ENCODE measurements at regions not wholly inside any gene's neighbourhood (a gene's known extent, or its start where the extent isn't known, plus 50 kb on each side); places are given as distances from the start of the nearest gene placed in this dataset.
"Not testable (repeated sequence)": the region's sequence is repeated elsewhere in the genome, so short reads cannot be mapped to it uniquely, and the experiment has no call there.

DNA sequence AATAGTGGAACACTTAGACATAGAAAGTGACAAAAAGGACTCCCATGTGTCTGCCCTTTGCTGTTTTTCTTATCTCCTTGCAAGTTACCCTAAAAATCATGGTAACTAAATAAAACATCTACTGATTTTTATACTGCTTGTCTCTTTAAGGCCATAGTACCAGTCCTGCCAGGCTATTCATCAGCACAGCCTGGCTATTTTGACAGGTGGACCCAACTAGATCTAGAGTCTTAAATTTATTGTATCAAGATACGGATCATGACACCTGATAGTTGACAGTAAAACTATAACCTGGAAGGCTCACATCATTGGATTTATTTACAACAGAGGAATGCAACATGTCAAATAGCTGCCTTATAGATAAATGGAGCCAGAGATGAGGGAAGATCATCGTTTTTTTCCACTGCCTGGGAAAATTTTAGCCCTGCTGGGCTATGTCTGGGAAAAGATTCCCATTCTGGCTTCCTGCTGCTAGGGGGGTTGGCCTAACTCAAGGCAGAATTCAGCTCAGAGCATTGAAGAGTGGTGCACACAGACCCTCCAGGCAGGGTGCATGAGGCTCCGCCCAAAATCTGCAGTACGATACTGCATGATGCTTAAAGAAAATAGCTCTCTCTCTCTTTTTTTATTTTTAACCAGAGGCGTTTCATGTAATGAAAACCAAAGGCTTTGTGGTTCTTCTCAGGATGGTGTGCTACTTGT, 292.0 kb upstream of the FZD8 start:
- ATAC-seq (no peak), DNase-seq (ENCODE audit: low spot score) (no peak)
- intact Hi-C loops (cut with DNase I): no loop called here

DNA sequence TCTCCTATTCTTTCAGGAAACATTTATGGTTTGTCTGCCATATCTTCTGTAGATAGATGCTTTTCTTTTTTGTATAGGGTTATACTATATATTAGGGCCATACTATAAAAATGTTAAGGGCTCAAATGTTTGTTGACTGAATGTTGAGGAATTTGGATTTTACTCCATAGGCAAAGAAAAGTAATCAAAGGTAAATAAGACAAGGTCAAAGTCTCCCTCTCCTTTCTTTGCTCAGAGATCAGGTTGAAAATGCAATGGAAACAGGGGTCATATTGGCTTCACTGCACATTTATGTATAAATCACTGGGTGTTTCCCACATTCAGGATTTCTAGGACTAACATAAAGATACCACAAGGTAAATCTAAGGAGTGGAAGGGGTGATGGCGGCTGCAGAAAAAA, 291.4 kb upstream of the FZD8 start:
- intact Hi-C loops (cut with DNase I): no loop called here
- DNase-seq (ENCODE audit: low spot score) (no peak), ATAC-seq (no peak)

DNA sequence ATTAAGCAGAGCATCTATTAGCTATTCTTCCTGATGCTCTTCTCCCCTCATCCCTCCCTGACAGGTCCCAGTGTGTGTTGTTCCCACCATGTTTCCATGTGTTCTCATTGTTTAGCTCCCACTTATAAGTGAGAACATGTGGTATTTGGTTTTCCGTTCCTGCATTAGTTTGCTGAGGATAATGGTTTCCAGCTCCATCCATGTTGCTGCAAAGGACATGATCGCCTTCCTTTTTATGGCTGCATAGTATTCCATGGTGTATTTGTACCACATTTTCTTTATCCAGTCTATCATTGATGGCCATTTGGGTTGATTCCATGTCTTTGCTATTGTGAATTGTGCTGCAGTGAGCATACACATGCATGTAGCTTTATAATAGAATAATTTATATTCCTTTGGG, 287.9 kb upstream of the FZD8 start:
- intact Hi-C loops (cut with DNase I); ATAC-seq; DNase-seq (ENCODE audit: low spot score): not testable (repeated sequence)

DNA sequence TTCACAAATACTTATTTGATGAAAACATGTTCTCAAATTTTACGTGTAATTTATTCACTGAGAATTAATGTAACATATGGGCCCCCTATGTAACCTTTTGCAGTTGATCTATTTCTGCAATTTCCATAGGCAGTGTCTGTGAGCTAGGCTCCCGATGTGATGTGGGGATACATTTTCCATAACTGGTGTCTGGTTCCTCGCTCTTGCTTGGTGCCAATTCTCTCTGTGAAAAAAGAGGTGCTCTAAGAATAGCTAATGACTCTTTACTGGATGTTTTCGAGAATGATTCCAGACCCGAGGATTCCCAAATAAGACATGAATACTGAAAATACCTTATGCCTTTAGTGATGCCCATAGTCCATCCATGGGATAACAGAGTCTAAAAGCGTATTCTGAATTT, 286.7 kb upstream of the FZD8 start:
- DNase-seq (ENCODE audit: low spot score) (no peak), ATAC-seq (no peak)
- intact Hi-C loops (cut with DNase I): no loop called here

DNA sequence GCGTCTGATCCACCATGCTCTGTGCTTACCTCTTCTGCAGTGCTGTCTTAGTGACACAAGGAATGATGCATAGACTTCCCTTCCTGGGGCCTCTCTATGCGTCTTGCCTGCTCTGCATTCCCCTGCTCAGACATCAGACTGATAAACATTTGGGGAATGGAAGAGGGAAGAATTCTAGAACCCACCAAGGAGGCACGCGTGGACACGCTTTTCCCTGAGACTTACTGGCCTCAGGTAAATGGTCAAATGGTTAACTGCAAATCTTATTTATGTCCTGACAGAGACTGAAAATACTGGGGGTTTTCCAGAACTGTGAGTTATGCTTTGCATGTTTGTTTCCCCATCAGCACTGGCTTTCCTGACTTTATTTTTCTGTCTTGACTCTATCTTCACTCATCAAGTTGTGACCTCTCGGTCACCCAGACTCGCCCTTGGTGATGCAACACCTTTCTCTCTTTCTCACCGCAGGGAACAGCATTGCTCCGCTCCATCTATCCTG, 285.9 kb upstream of the FZD8 start:
- DNase-seq (ENCODE audit: low spot score) (no peak), ATAC-seq (no peak)
- intact Hi-C loops (cut with DNase I): no loop called here

DNA sequence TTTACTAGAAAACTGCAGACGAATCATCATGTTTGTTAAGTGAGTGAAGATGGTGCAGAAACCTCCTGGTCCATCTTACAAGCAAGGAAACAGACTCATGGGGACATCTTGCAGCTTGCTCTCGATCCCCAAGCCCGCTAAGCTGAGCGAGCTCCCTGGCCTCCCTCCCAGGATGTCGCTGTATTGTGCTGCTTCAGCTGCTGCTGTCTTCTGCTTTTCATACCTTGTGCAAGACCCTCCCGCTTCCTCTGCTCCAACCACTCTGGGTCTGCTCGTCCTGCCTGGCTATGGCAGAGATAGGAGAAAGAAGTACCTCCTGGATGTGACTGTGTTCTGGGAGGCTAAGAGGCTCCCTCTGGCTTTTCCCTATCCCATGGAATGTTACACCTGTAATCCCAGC, 285.2 kb upstream of the FZD8 start:
- ATAC-seq: no peak
- intact Hi-C loops (cut with DNase I): no loop called here
- no peak for DNase-seq (ENCODE audit: low spot score)

DNA sequence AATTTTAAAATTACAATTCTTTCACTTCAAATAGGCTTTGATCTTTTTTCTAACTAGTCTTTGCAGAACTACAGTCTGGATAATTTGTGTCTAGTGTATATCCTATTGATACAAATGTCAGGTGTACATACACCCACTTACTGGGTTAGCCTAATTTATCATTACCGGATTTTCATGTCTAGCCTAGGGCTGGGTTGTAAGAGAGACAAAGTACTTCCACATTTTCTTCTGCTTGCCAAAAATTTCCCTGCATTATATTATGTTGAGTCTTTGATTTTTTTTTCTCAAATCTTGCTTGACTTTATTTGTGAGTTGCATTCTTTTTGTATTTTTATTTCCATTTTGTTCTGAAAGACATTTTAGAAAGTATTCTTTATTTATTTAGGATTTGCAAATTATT, 284.8 kb upstream of the FZD8 start:
- intact Hi-C loops (cut with DNase I): no loop called here
- DNase-seq (ENCODE audit: low spot score) (no peak), ATAC-seq (no peak)

DNA sequence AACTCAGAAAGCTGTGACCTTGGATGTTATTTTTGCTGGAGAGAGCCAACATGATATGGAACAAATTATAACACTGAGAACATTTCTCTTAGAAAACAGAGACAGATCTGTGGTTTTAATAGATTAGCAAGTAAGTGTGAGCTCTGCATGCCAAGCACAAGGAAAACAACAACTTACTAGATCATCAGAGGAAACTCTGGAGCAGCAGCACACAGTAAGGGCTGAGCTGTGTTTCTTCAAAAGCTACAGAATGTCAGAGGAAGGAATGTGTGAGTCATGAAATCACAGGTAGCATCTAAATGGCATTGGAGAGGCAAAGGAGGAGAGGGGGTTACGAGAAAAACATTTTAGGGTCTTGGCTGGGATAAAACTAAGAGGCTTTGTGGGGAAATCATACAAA, 283.4 kb upstream of the FZD8 start:
- ATAC-seq (peak; percentile 36), DNase-seq (ENCODE audit: low spot score) (no peak)
- intact Hi-C loops (cut with DNase I): no loop called here

DNA sequence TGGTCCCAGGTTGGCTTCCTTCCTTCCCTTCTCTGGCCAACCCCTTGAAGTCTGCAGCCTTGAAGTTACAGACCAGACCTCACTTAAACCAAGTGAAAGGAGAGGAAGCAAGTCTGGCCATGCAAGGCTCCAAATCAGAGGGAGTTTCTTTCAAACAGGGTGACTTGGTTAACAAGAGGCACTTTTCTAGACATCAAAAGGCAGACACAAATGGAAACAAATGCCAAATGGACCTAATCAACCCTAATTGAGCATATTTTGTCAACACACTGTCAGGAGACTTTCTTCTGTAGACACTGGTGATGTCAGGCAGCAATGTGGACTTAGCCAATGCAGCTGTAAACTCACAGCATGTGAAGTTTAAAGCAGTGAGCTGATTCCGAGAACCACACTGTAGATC, 282.7 kb upstream of the FZD8 start:
- ATAC-seq (no peak), DNase-seq (ENCODE audit: low spot score) (no peak)
- intact Hi-C loops (cut with DNase I): no loop called here

DNA sequence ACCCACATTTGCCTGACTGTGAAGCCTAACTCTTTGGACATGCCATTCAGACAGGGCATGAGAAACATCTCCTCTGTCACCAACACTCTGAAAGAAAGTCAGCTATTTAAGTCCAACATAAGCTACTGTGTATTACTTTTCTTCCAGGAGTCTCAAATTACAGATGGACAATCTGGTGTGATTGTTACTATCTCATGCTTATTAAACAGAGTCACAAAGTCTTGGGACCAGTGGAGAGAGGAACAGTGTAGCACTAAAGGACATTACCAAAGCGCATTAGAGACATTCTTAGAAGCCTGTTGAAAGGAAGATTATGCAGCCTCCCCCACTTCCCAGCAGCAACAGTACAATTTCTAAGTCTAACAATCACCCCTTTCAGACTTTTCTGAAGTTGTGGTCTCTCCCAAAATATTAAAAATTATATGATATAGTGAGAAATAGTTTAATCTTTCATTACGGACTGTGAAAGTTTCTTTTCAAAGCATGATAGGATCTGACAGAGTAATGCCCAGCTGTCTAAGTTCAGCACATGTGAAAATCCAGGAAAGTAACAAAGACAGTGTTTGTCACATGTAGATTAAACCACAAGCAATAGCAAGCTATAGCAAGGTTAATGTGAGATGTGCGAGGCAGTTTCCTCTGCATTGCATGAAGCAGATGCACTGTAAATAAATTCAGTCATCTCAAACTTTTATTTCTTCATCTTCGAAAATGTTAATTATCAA, 280.9 kb upstream of the FZD8 start:
- DNase-seq (ENCODE audit: low spot score): no peak
- no peak for ATAC-seq
- intact Hi-C loops (cut with DNase I): no loop called here

DNA sequence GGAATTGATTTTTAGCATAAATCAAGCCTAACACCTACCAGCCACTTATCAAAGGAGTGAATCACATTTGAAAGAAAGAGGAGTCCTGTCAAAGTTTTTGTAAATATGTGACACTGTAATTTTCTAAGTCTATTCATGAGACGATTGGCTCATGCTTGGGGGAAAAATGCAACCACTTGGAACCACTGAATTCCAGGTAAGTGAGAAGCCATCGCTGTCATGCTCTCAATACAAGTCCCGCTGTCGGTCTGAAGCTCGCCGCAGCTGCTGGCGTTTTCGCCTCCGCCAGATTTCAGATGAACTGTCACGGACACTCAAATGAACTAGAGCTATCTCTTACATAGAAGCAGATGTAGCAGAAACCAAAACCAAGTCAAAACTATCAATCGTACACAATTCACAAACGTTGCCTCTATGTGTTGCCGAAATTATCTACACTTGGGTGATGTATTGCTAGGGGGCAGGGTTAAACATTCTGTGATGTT, 279.8 kb upstream of the FZD8 start:
- intact Hi-C loops (cut with DNase I): no loop called here
- DNase-seq (ENCODE audit: low spot score): no peak
- no peak for ATAC-seq

DNA sequence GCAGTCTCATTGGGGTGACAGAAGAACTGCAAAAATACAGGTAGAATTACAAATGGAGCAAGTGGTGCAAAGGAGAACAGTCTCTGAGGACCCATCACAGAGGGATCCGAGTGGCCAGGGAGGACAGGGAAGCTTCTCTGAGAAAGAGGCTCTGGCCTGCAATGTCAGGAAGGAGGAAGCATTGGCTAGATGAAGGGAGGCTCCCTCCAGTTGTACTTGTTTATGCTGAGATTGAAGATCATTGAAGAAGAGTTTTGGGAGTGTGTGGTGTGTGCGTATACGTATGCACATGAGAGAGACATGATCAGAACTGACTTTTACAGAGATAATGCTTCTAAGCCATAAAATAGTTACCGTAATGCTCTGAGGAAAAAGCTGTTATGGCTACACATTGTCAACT, 274.7 kb upstream of the FZD8 start:
- DNase-seq (ENCODE audit: low spot score): no peak
- ATAC-seq: peak; percentile 38
- intact Hi-C loops (cut with DNase I): no loop called here

DNA sequence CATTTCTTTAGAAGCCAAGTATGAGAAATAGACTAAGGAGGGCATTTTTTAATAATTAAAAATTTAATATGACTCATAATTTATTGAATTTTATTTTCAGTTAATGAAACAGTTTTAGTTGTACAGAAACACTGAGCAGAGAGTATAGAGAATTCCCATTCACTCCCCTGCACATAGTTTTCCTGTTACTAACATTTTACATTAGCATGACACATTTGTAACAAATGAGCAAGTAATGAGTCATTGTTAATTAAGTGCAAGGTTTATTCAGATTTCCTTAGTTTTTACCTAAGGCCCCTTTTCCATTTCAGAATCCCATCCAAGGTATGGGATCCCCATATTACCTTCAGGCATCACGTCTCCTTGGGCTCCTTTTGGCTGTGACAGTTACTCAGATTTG, 271.5 kb upstream of the FZD8 start:
- ATAC-seq (no peak), DNase-seq (ENCODE audit: low spot score) (no peak)
- intact Hi-C loops (cut with DNase I): no loop called here

DNA sequence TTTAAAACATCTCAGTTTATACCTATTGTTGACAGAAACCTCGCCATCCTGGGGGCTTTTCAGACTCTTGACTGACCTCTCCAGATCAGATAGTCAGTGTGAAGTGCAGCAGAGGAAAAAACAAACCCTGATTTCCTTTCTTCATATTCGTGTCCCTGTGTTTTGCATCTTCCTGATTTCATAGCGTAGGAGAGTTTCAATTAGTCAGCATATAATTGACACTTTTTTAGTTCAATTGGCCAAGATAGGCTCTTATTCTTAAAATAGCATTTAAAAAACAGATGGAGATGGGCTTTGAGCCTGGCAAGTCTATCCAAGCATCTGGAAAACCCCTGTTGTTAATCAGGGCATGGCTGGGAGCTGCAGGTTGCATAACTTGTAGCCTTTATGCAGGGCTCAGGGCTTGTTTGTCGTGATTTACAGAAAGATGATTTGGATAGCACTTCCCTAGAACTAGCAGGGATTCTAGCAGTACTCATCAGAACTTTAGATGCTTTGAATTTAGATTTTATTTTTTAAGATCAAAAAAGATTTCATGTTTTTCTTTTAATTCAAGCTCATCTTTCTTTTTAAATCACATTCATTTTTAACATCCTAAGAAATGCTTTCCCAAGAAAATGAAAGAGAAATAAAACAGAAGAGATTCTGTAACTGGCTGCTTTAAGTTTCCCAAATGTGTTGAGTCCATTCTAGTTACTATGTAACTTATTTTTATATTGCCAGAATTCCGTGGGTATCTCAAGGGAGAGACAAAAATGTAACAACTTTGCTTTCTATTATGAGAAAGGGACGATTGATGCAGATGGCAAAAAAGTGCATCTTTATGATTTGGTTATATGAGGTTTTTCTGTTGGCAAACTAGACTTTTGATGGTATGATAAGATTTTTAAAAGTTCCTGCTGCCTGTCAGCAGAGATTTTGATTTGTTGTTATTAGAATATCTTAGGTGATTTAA, 270.8 kb upstream of the FZD8 start:
- intact Hi-C loops (cut with DNase I): no loop called here
- DNase-seq (ENCODE audit: low spot score): no peak
- ATAC-seq: peak; percentile 68

DNA sequence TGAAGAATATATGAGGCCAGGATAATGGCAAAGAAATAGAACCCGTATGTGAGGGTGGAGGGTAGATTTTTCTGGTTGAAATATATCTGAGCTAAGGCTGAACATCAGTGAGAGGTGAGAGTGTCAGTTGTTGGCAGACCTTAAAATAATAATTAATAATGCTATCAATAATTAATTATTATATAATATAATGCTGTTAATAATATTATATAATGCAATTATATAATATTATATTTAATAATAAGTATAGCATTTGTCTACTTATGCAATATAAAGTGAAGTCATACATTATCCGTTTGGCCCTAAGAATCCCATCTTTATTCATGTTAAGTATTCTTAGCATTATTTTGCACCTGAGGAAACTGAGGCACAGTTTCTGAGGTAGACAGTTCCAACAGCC, 269.9 kb upstream of the FZD8 start:
- DNase-seq (ENCODE audit: low spot score): no peak
- intact Hi-C loops (cut with DNase I): no loop called here
- no peak for ATAC-seq

DNA sequence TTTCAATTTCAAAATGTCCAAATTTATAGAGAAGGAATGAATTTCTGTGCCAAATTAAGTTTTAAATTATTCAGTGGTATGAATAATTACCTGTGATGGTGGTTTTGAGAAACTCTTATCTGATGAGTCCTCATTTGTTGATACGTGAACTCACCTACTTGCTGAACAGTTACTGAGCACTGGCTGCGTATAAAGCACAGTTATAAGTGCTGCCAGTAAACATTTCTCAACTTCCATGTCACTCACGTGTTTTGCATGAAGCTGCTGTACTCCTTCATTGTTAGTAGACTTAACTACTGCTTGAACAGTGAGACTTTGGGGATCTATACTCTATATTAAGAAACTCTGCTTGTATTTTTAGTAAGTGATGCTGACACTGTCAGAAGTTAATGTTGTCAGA, 269.1 kb upstream of the FZD8 start:
- no peak for DNase-seq (ENCODE audit: low spot score)
- intact Hi-C loops (cut with DNase I): no loop called here
- ATAC-seq: no peak

DNA sequence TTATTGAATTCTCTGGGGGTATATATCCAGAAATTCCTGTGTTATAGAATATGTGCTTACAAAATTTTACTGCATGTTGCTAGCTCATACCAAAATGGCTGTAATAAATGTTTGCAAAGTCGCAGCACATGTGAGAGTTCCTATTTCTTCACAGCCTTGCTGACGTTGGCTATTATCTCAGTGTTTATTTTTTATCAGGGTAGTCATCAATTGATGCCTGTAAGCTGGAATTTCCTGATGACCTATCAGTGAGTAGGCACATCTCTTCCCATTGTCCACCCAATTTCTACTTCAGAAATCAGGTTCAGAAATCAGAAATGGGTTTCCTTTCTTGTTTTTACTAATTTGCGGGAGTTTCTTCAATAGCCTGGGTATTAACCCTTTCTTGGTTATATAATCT, 268.1 kb upstream of the FZD8 start:
- intact Hi-C loops (cut with DNase I): no loop called here
- ATAC-seq (no peak), DNase-seq (ENCODE audit: low spot score) (no peak)

DNA sequence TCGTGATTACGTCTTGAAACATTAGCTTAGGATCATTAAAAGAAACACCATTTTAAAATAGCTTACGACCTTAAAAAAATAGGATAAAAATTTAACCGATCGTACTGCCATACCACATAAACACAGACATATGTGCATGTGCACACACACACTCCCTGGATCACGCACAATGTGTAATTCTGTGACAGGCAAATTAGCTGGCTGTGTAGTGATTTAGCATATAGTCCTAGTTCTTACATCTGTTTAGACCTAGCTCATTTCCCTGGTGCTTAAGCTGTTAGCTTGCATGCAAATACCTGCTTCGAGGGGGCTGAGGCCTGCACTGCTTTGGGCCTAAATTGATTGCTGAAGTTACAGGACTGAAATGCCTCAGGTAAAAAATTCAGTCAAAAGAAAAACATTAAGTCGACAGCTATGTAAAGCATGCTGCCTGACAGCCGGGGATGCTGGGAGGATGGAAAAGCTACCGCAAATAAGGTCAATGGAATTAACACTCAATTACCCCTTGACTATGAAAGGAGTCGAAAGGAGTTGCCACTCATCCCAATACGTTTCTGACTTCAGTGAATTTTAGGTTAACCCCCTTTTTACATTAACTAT, 267.1 kb upstream of the FZD8 start:
- no peak for ATAC-seq
- DNase-seq (ENCODE audit: low spot score): no peak
- intact Hi-C loops (cut with DNase I): no loop called here

DNA sequence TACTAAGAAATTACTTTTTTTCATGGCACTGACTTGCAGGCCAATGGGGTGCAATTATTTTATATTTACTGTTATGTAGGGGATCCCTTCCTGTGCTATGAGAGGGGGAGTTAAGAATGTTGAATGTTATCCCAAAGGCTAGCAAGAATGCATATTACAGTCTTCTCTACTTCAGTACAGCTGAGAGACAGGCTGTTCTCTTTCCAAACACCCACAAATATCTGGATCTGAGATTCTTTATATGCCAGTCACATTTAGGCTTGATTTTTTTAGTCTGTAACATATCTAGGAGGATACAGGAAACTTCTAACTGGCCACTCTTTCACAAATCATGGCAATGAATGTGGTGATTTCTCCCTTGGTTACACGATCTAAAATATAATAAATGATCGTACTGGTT, 266.4 kb upstream of the FZD8 start:
- intact Hi-C loops (cut with DNase I): no loop called here
- no peak for DNase-seq (ENCODE audit: low spot score)
- no peak for ATAC-seq

Data from sciatic nerve (tissue), 2 donors.